Mucosa of descending colon (tissue), 3 donors: ENCODE measurements at regions not wholly inside any gene's neighbourhood (a gene's known extent, or its start where the extent isn't known, plus 50 kb on each side); places are given as distances from the start of the nearest gene placed in this dataset.

ENCODE experiments used
- ATAC-seq: fragments of 200-7000 bp; cut with Tn5 transposase; one replicate; pipeline ENCODE4 v1.9.1; 2020; ENCODE audit warnings: mild to moderate bottlenecking, moderate library complexity
- DNase-seq, 3 donors: peaks; one replicate each; pipeline ENCODE4 v3.0.0-alpha.2; 2020
- H3K36me3 ChIP-seq: fragments of 200-600 bp; one replicate; pipeline ENCODE4 v1.8.0; 2021; ENCODE audit warnings: low read depth, mild to moderate bottlenecking
- H3K4me1 ChIP-seq: fragments of 200-600 bp; one replicate; pipeline ENCODE4 v1.8.0; 2021; ENCODE audit warnings: low read depth, mild to moderate bottlenecking
- H3K4me3 ChIP-seq: fragments of 200-600 bp; one replicate; pipeline ENCODE4 v1.8.0; 2021; ENCODE audit warnings: mild to moderate bottlenecking
- H3K9me3 ChIP-seq: fragments of 200-600 bp; one replicate; pipeline ENCODE4 v1.8.0; 2021; ENCODE audit warnings: mild to moderate bottlenecking
- intact Hi-C, 2 donors: fragments of 100-400 bp; cut with DNase I in 1 of 2; cut with micrococcal nuclease in 1 of 2; formaldehyde crosslinking; loops; one replicate each; pipeline versions ENCODE4 v1.11.0 to v1.11.1; 2022; cut with DNase I, micrococcal nuclease
- TF ChIP-seq, protein P1 (sequence below): fragments of 200-600 bp; IDR thresholded peaks from one replicate; pipeline ENCODE4 v1.8.0; 2022; ENCODE audit warnings: antibody characterized with exemption, mild to moderate bottlenecking
- donor health status: DM: no; HTN: no; CAD: no; lungs with moderate emphysema.
- donor health status: DM: no; HTN: no; CAD: no.
- donor health status: DM: no; HTN: yes; CAD: no.

DNA sequence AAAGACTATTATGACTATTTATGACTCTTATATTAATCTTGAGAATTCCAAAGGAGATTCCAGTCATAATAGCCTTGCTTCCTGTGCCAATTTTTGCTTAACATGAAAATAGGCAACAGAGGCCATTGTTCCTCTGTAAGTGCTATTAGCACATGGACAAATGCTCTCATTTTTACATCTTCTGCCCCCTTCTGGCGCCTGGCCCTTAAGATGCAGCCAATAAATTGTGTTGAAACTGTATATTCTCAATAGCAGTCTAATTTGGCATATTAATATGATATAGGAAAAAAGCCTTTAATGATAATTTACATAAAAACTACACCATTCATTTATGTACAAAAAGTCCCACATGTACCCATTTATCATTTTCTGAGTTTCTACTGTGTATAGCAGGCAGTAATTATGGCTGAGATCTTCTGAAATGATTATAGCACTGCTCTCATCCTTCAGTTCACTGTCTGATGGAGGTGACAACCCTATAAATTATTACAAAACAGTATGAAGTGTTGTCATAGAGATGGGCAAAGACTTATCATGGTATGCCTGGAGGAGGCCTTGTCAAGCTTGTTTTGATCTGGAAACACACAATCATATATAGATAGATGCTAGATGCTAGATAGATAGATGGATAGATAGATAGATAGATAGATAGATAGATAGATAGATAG, 613.3 kb downstream of the TSN start:
- intact Hi-C loops = no loop called here
- TF ChIP-seq, protein P1, sequence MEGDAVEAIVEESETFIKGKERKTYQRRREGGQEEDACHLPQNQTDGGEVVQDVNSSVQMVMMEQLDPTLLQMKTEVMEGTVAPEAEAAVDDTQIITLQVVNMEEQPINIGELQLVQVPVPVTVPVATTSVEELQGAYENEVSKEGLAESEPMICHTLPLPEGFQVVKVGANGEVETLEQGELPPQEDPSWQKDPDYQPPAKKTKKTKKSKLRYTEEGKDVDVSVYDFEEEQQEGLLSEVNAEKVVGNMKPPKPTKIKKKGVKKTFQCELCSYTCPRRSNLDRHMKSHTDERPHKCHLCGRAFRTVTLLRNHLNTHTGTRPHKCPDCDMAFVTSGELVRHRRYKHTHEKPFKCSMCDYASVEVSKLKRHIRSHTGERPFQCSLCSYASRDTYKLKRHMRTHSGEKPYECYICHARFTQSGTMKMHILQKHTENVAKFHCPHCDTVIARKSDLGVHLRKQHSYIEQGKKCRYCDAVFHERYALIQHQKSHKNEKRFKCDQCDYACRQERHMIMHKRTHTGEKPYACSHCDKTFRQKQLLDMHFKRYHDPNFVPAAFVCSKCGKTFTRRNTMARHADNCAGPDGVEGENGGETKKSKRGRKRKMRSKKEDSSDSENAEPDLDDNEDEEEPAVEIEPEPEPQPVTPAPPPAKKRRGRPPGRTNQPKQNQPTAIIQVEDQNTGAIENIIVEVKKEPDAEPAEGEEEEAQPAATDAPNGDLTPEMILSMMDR = no peak
- DNase-seq = no peak

DNA sequence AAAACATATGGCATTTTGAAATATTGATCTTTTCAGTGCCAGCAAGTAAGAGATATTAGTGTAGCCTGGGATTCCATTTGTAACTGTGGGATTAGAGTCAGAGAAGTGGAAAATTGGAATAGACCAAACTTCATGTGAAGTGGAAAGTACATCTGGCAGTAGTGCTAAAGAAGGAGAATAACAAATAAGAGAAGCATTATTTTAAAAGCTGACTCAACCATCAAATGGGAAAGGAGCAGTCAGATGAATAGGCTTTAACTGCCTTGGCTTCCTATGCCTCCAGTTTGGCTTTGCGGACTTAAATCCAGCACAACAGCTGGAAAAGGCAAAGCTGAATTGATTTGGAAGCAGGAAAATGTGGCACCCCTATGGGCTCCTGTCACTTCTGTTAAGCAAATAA, 623.1 kb downstream of the TSN start:
- intact Hi-C loops = no loop called here
- no peak for ATAC-seq

More for the DNA sequence above, 613.3 kb downstream of the TSN start:
- no peak for ATAC-seq
- H3K36me3 ChIP-seq = no peaks in the 10 kb centered on the region
- H3K4me3 ChIP-seq = no peak overlapping the region
- no peaks in the 10 kb centered on the region for H3K9me3 ChIP-seq
- H3K4me1 ChIP-seq = no peaks in the 10 kb centered on the region

DNA sequence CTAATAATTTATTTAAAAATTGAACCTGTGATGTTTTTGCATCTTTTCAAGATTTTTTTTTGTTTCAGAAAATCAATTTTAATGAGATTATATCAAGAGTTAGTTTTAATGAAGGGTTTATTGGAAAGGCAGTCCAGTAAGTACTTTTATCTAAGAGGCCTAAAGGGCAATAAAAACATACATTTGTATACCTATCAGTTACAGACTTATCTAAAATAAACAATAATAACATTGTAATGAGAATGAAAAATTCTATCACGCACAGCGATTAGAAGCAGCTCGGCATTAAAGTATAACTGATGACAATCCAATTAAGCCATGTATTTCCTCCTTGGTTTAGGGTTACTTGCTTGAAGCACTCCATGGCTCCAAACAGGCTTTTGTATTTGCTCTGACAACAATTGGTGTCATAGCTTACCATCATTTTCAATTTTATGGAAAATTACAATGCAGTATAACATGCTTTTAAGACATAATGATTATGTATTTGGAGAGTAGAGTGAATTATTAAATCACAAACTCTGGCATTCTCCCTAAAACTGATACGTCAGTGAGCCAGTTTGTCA, 629.4 kb downstream of the TSN start:
- no peak for ATAC-seq
- Histone ChIP-seq H3K4me3 (no peak overlapping the region), H3K4me1 (no peaks in the 10 kb centered on the region), H3K36me3 (no peaks in the 10 kb centered on the region), H3K9me3 (peaks cover 16% of the 10 kb centered on the region)
- DNase-seq = no peak
- intact Hi-C loops = no loop called here
- TF ChIP-seq, protein P1 = no peak

More for the DNA sequence above, 623.1 kb downstream of the TSN start:
- Histone ChIP-seq H3K9me3 (no peaks in the 10 kb centered on the region), H3K4me1 (no peaks in the 10 kb centered on the region), H3K4me3 (no peak overlapping the region), H3K36me3 (no peaks in the 10 kb centered on the region)
- TF ChIP-seq, protein P1 = no peak
- DNase-seq = no peak

DNA sequence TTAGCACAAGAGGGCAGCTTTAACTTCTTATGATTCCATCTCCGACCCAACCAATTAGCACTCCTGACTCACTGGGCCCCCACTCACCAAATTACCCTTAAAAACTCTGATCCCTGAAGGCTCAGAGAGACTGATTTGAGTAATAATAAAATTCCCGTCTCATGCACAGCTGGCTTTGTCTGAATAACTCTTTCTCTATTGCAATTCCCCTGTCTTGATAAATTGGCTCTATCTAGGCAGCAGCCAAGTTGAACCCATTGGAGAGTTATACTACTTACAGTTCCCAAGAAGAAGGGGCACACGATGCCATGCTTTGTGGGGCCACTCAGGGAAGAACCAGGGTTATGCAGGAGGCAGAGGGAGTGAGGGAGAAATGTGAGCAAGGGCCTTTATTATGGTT, 632.8 kb downstream of the TSN start:
- peaks cover 16% of the 10 kb centered on the region for H3K9me3 ChIP-seq
- TF ChIP-seq, protein P1 = no peak
- no peak overlapping the region for H3K4me3 ChIP-seq
- intact Hi-C loops = no loop called here
- H3K4me1 ChIP-seq = peaks cover 3% of the 10 kb centered on the region
- DNase-seq = no peak
- H3K36me3 ChIP-seq = no peaks in the 10 kb centered on the region
- no peak for ATAC-seq

DNA sequence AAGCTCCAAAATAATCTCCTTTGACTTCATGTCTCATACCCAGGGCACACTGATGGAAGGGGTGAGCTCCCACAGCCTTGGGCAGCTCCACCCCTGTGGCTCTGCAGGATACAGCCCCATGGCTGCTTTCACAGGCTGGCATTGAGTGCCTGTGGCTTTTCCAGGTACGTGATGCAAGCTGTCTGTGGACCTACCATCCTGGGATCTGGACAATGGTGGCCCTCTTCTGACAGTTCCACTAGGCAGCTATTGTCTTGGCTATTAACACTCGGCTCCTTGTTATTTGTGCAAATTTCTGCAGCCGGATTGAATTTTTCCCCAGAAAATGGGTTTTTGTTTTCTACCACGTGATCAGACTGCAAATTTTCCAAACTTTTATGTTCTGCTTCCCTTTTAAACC, 634.2 kb downstream of the TSN start:
- Histone ChIP-seq H3K4me1 (peaks cover 3% of the 10 kb centered on the region), H3K4me3 (no peak overlapping the region), H3K36me3 (no peaks in the 10 kb centered on the region), H3K9me3 (peaks cover 16% of the 10 kb centered on the region)
- intact Hi-C loops = no loop called here
- TF ChIP-seq, protein P1 = no peak
- no peak for ATAC-seq
- DNase-seq = no peak
